MG63 (cell line): ENCODE measurements at regions not wholly inside any gene's neighbourhood (a gene's known extent, or its start where the extent isn't known, plus 50 kb on each side); places are given as distances from the start of the nearest gene placed in this dataset.
"Not testable (repeated sequence)": the region's sequence is repeated elsewhere in the genome, so short reads cannot be mapped to it uniquely, and the experiment has no call there.

Experiments
- DNase-seq: peaks from one replicate; pipeline ENCODE4 v3.0.0-alpha.2; 2020
- H3K27me3 ChIP-seq: fragments of 250-450 bp; sonication (Bioruptor Pico); 2 replicates; pipeline ENCODE4 v1.5.1; 2020; ENCODE audit warnings: mild to moderate bottlenecking, moderate library complexity
- H3K36me3 ChIP-seq: fragments of 250-450 bp; sonication (Bioruptor Pico); 2 replicates; pipeline ENCODE4 v1.5.1; 2020; ENCODE audit warnings: mild to moderate bottlenecking, moderate library complexity
- H3K4me3 ChIP-seq: fragments of 250-450 bp; sonication (Bioruptor Pico); 2 replicates; pipeline ENCODE4 v1.5.1; 2020; ENCODE audit warnings: mild to moderate bottlenecking, moderate library complexity
- H3K9me3 ChIP-seq: fragments of 250-450 bp; sonication (Bioruptor Pico); 2 replicates; pipeline ENCODE4 v1.5.1; 2020; ENCODE audit warnings: mild to moderate bottlenecking, moderate library complexity

- Histone ChIP-seq H3K9me3 (0 out of 2 replicates have a peak, but pooled peaks cover 3% of the 10 kb centered on the region), H3K36me3 (no peaks in the 10 kb centered on the region), H3K4me3 (no peak overlapping the region), H3K27me3 (peaks cover 7% of the 10 kb centered on the region)
- DNase-seq, result no peak
These were observed 150.4 kb upstream of the IRX5 start for GRCh38 chr16:54780266-54780665.

DNA sequence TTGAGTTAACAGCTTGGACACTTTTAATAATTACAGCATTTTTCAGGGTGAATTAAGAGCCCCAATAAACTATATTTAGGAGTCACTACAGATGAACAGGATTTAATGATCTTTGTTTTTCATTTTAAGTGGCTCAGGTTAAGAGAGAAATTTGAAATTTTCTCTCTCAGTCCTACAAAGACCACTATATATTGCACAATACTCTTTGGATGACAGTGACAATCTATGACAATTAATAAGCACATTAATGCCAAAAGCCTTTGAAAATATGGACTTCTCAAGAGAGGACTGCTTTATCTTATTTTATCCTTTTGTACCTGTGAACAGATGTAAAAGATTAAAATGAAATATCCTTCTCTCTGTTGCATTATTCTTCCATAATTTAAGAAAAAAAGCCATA lies 151.1 kb upstream of the IRX5 start:
- Histone ChIP-seq H3K27me3 (peaks cover 7% of the 10 kb centered on the region), H3K9me3 (0 out of 2 replicates have a peak, but pooled peaks cover 3% of the 10 kb centered on the region), H3K36me3 (no peaks in the 10 kb centered on the region), H3K4me3 (no peak overlapping the region)
- no peak for DNase-seq

DNA sequence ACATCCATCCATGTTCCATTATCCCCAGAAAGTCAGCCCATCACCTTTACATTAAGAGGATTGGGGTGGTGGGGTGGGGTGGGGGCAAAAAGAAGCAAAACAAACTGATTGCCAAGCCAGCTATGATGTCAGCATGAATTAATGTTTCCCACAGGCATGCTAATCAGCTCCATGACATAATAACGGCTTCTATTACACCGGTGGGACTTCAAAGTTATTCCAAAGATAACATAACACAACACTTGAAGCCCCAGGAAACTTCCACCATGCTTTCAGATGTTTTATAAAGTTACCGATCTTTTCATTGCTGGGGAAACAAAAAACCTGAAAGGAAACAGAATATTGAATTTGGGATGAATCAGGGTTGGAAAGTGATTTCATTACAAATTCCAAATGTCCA lies 155.9 kb upstream of the IRX5 start:
- H3K36me3 ChIP-seq, result no peaks in the 10 kb centered on the region
- H3K4me3 ChIP-seq, result no peak overlapping the region
- peaks cover 3% of the 10 kb centered on the region; the same call in 1 of the 2 replicates for H3K9me3 ChIP-seq
- H3K27me3 ChIP-seq, result peaks cover 21% of the 10 kb centered on the region
- no peak for DNase-seq

DNA sequence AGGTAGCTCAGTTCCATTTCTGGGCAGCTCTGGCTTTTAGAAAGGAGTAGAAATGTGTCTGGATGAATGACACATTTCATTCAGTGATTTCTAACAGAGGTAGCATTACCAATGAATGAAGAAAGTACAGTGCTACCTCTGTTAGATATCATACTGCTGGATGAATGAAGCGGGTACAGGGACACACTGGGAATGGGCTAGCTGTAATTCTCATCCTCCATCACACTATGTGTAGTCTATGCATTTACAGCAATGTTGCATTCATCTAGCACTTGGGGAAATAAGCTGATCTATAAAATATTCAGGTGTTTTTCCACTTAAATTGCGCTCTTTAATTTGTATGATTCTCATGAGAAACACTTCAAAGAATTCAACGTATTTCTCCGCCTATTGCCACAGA lies 158.3 kb upstream of the IRX5 start:
- H3K36me3 ChIP-seq, result no peaks in the 10 kb centered on the region
- H3K9me3 ChIP-seq, result peaks cover 3% of the 10 kb centered on the region; the same call in 1 of the 2 replicates
- DNase-seq, result no peak
- H3K27me3 ChIP-seq, result peaks cover 17% of the 10 kb centered on the region
- H3K4me3 ChIP-seq, result no peak overlapping the region

DNA sequence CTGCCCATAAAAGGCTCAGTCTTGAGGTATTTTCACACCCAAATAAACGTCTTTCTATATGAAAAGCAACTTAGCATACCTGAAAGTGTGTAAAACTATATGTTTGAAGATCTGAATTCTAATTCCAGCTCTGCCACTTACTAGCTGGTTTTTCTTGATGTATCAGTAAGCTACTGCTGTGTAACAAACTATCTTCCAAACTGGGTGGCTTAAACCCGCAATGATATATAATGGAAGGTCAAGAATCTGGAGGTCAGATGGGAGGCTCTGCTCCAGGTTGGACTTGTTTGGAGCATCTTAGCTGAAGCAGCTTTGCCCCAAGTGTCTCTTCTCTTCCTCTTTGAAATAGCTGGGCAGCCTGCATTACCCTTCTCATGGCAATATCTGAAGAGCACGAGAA lies 164.3 kb upstream of the IRX5 start:
- no peaks in the 10 kb centered on the region for H3K36me3 ChIP-seq
- DNase-seq, result no peak
- peaks cover 25% of the 10 kb centered on the region for H3K27me3 ChIP-seq
- H3K4me3 ChIP-seq, result no peak overlapping the region
- peaks cover 11% of the 10 kb centered on the region for H3K9me3 ChIP-seq

DNA sequence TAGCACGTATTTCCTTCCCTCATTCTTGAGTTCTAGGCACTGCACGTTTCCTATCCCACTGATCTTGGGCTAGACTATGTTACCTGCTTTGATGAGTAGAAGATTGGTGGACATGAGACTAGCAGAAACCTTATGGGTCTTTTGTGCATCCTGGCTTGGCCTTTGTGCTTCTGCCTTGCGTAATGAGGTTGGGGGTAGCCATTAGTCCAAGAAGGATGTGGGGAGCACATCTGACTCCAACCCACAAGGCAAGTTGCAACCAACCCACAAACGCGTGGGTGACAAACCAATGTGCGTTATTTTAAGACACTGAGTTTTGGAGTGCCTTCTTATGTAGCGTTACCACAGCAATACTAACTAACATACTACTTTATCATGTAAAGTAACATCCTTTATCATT lies 180.4 kb upstream of the IRX5 start:
- Histone ChIP-seq H3K4me3 (no peak overlapping the region), H3K27me3 (peaks cover 50% of the 10 kb centered on the region), H3K9me3 (no peaks in the 10 kb centered on the region), H3K36me3 (no peaks in the 10 kb centered on the region)
- no peak for DNase-seq

DNA sequence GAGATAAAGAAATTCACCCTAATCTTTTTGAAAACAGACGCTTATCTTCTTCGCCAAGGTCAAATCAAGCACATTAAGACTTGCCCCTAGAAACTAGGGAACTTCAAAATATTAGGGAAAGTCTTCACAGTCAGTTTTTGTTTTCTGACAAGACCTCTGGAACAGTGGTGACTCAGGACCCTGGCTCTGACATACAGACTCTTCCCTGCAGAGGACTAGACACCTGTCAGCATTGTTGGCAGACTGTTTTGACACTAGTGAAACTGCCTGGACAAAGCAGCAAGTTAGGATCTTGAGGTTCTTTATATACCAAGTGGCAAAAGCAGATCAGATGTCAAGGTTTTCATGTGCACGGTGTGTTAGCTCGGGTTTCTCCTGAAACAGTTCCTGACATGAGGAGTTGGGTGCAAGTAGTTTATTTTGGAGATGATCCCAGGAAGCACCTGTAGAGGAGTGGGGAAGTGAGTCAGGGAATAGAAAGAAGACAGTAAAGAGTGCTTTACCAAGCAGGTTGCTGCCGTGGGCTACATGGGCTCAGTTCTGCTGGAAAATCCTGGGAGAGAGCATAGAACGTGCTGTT lies 182.0 kb upstream of the IRX5 start:
- DNase-seq, result no peak
- peaks cover 42% of the 10 kb centered on the region for H3K27me3 ChIP-seq
- no peak overlapping the region for H3K4me3 ChIP-seq
- H3K36me3 ChIP-seq, result no peaks in the 10 kb centered on the region
- no peaks in the 10 kb centered on the region for H3K9me3 ChIP-seq

- peaks cover 45% of the 10 kb centered on the region for H3K27me3 ChIP-seq
- no peak overlapping the region for H3K4me3 ChIP-seq
- no peak for DNase-seq
- no peaks in the 10 kb centered on the region for H3K9me3 ChIP-seq
- no peaks in the 10 kb centered on the region for H3K36me3 ChIP-seq
These were observed 184.1 kb upstream of the IRX5 start for GRCh38 chr16:54746596-54746995.

DNA sequence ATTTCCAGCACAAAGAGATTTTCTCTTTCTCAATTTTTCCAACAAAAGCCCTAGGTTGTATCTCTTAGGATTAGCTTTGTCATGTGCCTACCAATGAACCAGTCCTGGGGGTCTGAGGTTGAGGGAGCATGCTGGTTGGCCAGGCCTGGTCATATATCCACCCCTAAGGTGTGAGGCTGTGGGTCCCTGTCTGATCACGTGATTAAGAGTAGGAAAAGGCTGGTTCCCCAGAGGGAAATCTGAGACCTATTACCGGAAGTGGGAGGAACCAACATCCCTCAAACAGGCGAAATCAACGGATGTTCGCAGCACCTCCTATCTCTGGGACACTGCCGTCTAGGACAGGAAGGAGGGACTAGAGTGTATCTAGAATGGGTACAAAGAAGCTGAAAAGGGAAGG lies 185.7 kb upstream of the IRX5 start:
- Histone ChIP-seq H3K9me3 (no peaks in the 10 kb centered on the region), H3K36me3 (no peaks in the 10 kb centered on the region)
- no peak for DNase-seq

DNA sequence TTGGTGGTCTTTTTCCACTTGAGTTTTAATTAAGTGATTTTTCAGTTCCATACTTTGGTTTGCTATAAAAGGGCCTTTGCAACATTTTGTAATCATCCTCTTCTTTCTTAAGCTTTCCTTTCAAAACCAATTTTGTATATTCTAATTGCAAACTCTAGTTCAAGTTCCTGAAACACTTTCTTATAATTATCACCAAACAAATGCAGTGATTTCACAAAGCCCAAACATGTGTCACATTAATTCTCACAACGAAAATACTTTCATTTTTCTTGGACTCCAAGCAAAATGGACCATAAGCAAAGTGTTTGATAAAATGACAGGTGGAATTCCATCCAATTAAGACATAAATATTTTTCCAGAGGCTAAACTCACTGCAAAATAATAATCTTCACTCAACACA lies 188.2 kb upstream of the IRX5 start:
- no peak for DNase-seq
- no peaks in the 10 kb centered on the region for H3K9me3 ChIP-seq
- no peak overlapping the region for H3K4me3 ChIP-seq
- no peaks in the 10 kb centered on the region for H3K36me3 ChIP-seq
- peaks cover 16% of the 10 kb centered on the region for H3K27me3 ChIP-seq

More for the DNA sequence above, 185.7 kb upstream of the IRX5 start:
- Histone ChIP-seq H3K27me3 (peaks cover 31% of the 10 kb centered on the region), H3K4me3 (no peak overlapping the region)

GRCh38 chr16:54739381-54739780 lies 191.3 kb upstream of the IRX5 start:
- H3K36me3 ChIP-seq, result no peaks in the 10 kb centered on the region
- H3K9me3 ChIP-seq, result no peaks in the 10 kb centered on the region
- no peak for DNase-seq
- peaks cover 17% of the 10 kb centered on the region for H3K27me3 ChIP-seq
- H3K4me3 ChIP-seq, result no peak overlapping the region

GRCh38 chr16:54734156-54734555 lies 196.5 kb upstream of the IRX5 start:
- Histone ChIP-seq H3K4me3 (no peak overlapping the region), H3K9me3 (0 out of 2 replicates have a peak, but pooled peaks cover 2% of the 10 kb centered on the region), H3K36me3 (no peaks in the 10 kb centered on the region), H3K27me3 (peaks cover 23% of the 10 kb centered on the region)
- DNase-seq, result no peak

DNA sequence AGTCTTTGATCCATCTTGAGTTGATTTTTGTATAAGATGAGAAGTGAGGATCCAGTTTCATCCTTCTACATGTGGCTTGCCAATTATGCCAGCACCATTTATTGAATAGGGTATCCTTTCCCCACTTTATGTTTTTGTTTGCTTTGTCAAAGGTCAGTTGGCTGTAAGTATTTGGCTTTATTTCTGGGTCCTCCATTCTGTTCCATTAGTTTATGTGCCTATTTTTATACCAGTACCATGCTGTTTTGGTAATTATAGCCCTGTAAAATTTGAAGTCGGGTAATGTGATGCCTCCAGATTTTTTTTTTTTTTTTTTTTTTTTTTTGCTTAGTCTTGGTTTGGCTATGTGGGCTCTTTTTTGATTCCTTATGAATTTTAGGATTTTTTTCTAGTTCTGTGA lies 203.0 kb upstream of the IRX5 start:
- DNase-seq, H3K4me3 ChIP-seq, H3K9me3 ChIP-seq, H3K36me3 ChIP-seq: not testable (repeated sequence)
- peaks cover 28% of the 10 kb centered on the region for H3K27me3 ChIP-seq

DNA sequence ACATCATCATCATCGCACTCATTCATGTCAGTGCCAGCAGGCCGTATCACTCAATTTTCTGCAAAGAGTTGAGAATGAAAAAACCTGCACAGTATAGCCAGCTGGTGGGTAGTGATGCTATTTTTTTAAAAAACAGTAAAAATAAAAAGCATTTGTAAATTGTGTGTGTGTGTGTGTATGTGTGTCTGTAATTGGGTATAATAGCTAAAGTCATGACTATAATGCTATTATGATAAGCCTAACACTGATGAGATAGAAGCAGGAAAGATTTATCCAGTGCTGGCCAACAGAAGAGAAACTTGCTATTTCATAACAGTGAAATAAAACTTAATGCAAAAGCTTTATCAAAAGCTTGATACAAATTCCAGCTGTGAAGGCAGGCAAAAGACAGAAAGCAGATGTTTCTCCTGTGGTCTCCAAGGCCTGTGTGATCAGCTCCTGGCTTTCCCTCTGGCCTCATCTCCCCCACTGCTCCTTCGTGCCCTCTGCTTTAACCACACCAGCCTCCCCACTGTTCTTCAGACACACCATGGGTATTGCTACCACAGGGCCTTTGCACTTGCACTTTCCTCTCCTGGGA lies 206.2 kb upstream of the IRX5 start:
- no peak for DNase-seq
- Histone ChIP-seq H3K27me3 (peaks cover 12% of the 10 kb centered on the region), H3K9me3 (no peaks in the 10 kb centered on the region), H3K36me3 (no peaks in the 10 kb centered on the region), H3K4me3 (no peak overlapping the region)

DNA sequence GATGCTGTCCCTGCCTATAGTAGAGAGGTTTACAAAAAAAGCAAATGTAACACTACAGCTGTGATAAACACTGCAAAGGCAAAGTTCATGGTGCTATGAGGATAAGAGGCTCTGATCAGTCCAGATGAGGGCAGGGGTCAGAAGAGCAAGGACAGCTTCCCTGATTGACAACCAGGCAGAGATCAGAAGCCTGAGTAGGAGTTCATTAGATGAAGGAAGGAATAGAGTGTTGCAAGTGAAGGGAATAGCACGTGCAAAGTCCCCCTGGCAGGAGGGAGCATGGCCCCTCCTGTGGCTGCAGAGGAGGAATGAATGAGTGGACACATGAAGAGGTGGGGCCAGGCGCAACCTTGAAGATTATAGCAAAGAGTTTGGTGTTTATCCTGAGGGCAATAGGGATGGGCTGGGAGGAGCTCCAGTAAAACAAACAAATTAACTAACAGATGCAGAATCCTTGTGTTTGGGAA lies 208.4 kb upstream of the IRX5 start:
- Histone ChIP-seq H3K36me3 (no peaks in the 10 kb centered on the region), H3K9me3 (no peaks in the 10 kb centered on the region), H3K27me3 (peaks cover 5% of the 10 kb centered on the region), H3K4me3 (no peak overlapping the region)
- DNase-seq, result no peak

GRCh38 chr16:54720259-54720658 lies 210.4 kb upstream of the IRX5 start:
- H3K36me3 ChIP-seq, result no peaks in the 10 kb centered on the region
- no peak overlapping the region for H3K4me3 ChIP-seq
- H3K27me3 ChIP-seq, result peaks cover 2% of the 10 kb centered on the region
- DNase-seq, result no peak
- no peaks in the 10 kb centered on the region for H3K9me3 ChIP-seq

DNA sequence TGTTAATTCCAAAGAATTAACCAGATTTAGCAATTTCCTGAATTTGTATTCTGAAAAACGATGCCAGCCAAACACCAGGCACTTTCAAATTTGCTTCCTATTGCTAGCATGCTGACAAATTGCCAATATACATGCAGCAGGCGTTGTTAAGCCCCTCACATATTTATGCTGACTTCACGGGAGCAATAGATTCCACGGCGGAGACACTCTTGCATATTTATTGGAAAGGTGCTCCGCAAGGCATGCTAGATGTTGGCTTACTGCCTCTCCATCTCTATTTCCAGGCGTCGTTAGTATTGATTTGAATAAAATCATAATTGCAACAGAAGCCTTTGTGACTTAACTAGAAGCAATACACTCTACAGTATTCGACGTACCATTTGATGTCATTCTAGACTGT lies 211.0 kb upstream of the IRX5 start:
- no peak for DNase-seq
- no peaks in the 10 kb centered on the region; the same call in none of the 2 replicates for H3K27me3 ChIP-seq
- H3K9me3 ChIP-seq, result no peaks in the 10 kb centered on the region
- no peak overlapping the region for H3K4me3 ChIP-seq
- H3K36me3 ChIP-seq, result no peaks in the 10 kb centered on the region

DNA sequence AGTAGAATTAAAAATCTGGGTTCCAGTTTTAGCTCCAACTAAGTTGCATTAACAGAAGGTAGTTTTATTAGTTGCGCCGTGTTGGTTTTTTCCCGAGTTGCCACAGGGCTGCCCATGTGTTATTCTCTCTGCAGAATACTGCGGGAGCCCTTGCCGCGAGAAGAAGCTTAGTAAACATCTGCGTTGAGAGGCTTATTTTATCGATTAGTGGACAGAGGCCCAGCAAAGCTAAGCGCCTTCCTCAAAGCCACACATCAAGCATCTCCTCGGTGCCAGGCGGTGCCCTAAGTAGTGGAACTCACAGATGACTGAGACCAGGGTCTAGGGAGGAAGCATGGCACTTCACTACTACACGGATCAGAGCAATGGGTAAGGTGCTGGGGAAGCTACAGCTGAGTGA lies 212.3 kb upstream of the IRX5 start:
- no peaks in the 10 kb centered on the region for H3K36me3 ChIP-seq
- DNase-seq, result no peak
- H3K9me3 ChIP-seq, result no peaks in the 10 kb centered on the region
- no peaks in the 10 kb centered on the region; the same call in none of the 2 replicates for H3K27me3 ChIP-seq
- H3K4me3 ChIP-seq, result no peak overlapping the region
